Naive thymus-derived CD4-positive, alpha-beta T cell (primary cell): ENCODE measurements at regions not wholly inside any gene's neighbourhood (a gene's known extent, or its start where the extent isn't known, plus 50 kb on each side); places are given as distances from the start of the nearest gene placed in this dataset.

Source experiments
- ATAC-seq: fragments of 150-1000 bp; cut with Tn5 transposase; 2 replicates; pipeline ENCODE4 v1.10.0; 2021; ENCODE audit warnings: mild to moderate bottlenecking, moderate library complexity
- CTCF ChIA-PET: fragments of 350-600 bp; sonication (Branson Sonifier 250); formaldehyde crosslinking; loops from one replicate; lab custom pipeline; 2021; ENCODE audit warnings: antibody characterized with exemption; lab: Charles Lee
- POLR2A ChIA-PET: fragments of 350-600 bp; sonication (Branson Sonifier 250); formaldehyde crosslinking; loops from one replicate; lab custom pipeline; 2021; ENCODE audit warnings: antibody characterized with exemption, inconsistent platforms; lab: Charles Lee
- DNase-seq, 9 donors: peaks; one replicate each; pipeline versions ENCODE4 v3.0.0 to v3.0.0-alpha.2; 2020 to 2022; ENCODE audit warnings: mixed read lengths in 1 of 9
- H3K27ac ChIP-seq: one replicate; pipeline ENCODE4 v1.7.0; 2013; ENCODE audit warnings: mild to moderate bottlenecking, low read depth, low read length, moderate library complexity
- H3K27me3 ChIP-seq, 2 donors: one replicate each; pipeline ENCODE4 v1.7.0; 2013; ENCODE audit warnings: low read length in 2 of 2, mild to moderate bottlenecking in 2 of 2, moderate library complexity in 2 of 2; ENCODE audit not compliant: control insufficient read depth in 2 of 2, insufficient read depth in 2 of 2
- H3K36me3 ChIP-seq, 3 experiments: 1 replicate in 2 of 3; 2 replicates in 1 of 3; pipeline ENCODE4 v1.7.0; 2013; ENCODE audit warnings: low read length in 3 of 3, mild to moderate bottlenecking in 3 of 3, moderate library complexity in 1 of 3; ENCODE audit not compliant: insufficient read depth in 3 of 3, control insufficient read depth in 2 of 3
- H3K4me1 ChIP-seq, 2 donors: one replicate each; pipeline ENCODE4 v1.7.0; 2013; ENCODE audit warnings: low read length in 2 of 2, mild to moderate bottlenecking in 2 of 2, moderate library complexity in 1 of 2; ENCODE audit not compliant: control insufficient read depth in 2 of 2, insufficient read depth in 2 of 2
- H3K4me3 ChIP-seq: 2 replicates; pipeline ENCODE4 v1.7.0; 2013; ENCODE audit warnings: mild to moderate bottlenecking, low read length
- H3K9me3 ChIP-seq, 3 experiments: 1 replicate in 2 of 3; 2 replicates in 1 of 3; pipeline ENCODE4 v1.7.0; 2013; ENCODE audit warnings: low read length in 3 of 3; ENCODE audit not compliant: control insufficient read depth in 2 of 3
- H3K27ac Mint-ChIP-seq, 9 donors: one replicate each; pipeline ENCODE4 v1.8.0; 2020 to 2022; ENCODE audit warnings: mixed read lengths in 9 of 9, mild to moderate bottlenecking in 8 of 9, moderate library complexity in 5 of 9, inconsistent platforms in 2 of 9
- H3K27me3 Mint-ChIP-seq, 5 donors: one replicate each; pipeline ENCODE4 v1.8.0; 2021 to 2022; ENCODE audit warnings: mixed read lengths in 5 of 5, mild to moderate bottlenecking in 1 of 5
- H3K36me3 Mint-ChIP-seq, 5 donors: one replicate each; pipeline ENCODE4 v1.8.0; 2020 to 2022; ENCODE audit warnings: mixed read lengths in 5 of 5, mild to moderate bottlenecking in 3 of 5, inconsistent platforms in 1 of 5
- H3K4me1 Mint-ChIP-seq, 7 donors: one replicate each; pipeline ENCODE4 v1.8.0; 2020 to 2022; ENCODE audit warnings: mixed read lengths in 7 of 7, mild to moderate bottlenecking in 3 of 7, inconsistent platforms in 1 of 7
- H3K4me3 Mint-ChIP-seq, 10 donors: one replicate each; pipeline ENCODE4 v1.8.0; 2020 to 2022; ENCODE audit warnings: mild to moderate bottlenecking in 10 of 10, mixed read lengths in 10 of 10, moderate library complexity in 6 of 10, inconsistent platforms in 2 of 10
- H3K9me3 Mint-ChIP-seq, 11 donors: one replicate each; pipeline ENCODE4 v1.8.0; 2020 to 2022; ENCODE audit warnings: mixed read lengths in 11 of 11, mild to moderate bottlenecking in 4 of 11, inconsistent platforms in 1 of 11, moderate library complexity in 1 of 11
- intact Hi-C, 2 donors: fragments of 100-400 bp; cut with micrococcal nuclease; formaldehyde crosslinking; loops; one replicate each; pipeline ENCODE4 v1.15.1; 2023

- POLR2A ChIA-PET: no interaction called here
- Mint-ChIP-seq H3K27me3 (peaks cover 0 to 15% (median 6%) of the 10 kb centered on the region in 5 donors), H3K4me3 (no peak overlapping the region), H3K9me3 (no peaks in the 10 kb centered on the region), H3K36me3 (no peaks in the 10 kb centered on the region), H3K4me1 (no peaks in the 10 kb centered on the region), H3K27ac (no peak overlapping the region)
- CTCF ChIA-PET: no interaction called here
- Histone ChIP-seq H3K4me1 (no peaks in the 10 kb centered on the region), H3K9me3 (no peaks in the 10 kb centered on the region), H3K4me3 (no peak overlapping the region), H3K27me3 (no peaks in the 10 kb centered on the region), H3K27ac (no peak overlapping the region), H3K36me3 (no peaks in the 10 kb centered on the region)
- ATAC-seq (no peak), DNase-seq (no peak)
- intact Hi-C loops: no loop called here
These were observed 650.7 kb downstream of the FAM181B start for GRCh38 chr11:82082976-82083375.

GRCh38 chr11:82080160-82080559 is 653.5 kb downstream of the FAM181B start:
- Histone ChIP-seq H3K27me3 (no peaks in the 10 kb centered on the region), H3K36me3 (no peaks in the 10 kb centered on the region), H3K27ac (no peak overlapping the region), H3K4me3 (no peak overlapping the region), H3K9me3 (no peaks in the 10 kb centered on the region), H3K4me1 (no peaks in the 10 kb centered on the region)
- ChIA-PET POLR2A (interaction anchor here (0.7 kb wide), 1 partner anchor 536 kb away, joined by 3 read pairs; no protein-coding TSS in a partner anchor), CTCF (no interaction called here)
- intact Hi-C loops: no loop called here
- ATAC-seq (no peak), DNase-seq (no peak)
- no peak overlapping the region for H3K27ac Mint-ChIP-seq
- peaks cover 0 to 1% (median 0%) of the 10 kb centered on the region in 7 donors for H3K4me1 Mint-ChIP-seq
- no peak overlapping the region for H3K4me3 Mint-ChIP-seq
- H3K36me3 Mint-ChIP-seq: no peaks in the 10 kb centered on the region
- H3K9me3 Mint-ChIP-seq: no peaks in the 10 kb centered on the region
- H3K27me3 Mint-ChIP-seq: peaks cover 0 to 14% (median 6%) of the 10 kb centered on the region in 5 donors

GRCh38 chr11:82076126-82076525 is 657.5 kb downstream of the FAM181B start:
- H3K4me3 ChIP-seq: no peak overlapping the region
- H3K27ac ChIP-seq: no peak overlapping the region
- no peak overlapping the region for H3K4me3 Mint-ChIP-seq
- no peak for DNase-seq
- ATAC-seq: no peak
- peaks cover 0 to 5% (median 0%) of the 10 kb centered on the region in 7 donors for H3K4me1 Mint-ChIP-seq
- no peaks in the 10 kb centered on the region for H3K9me3 Mint-ChIP-seq
- no peaks in the 10 kb centered on the region for H3K36me3 Mint-ChIP-seq
- no peaks in the 10 kb centered on the region for H3K9me3 ChIP-seq
- H3K4me1 ChIP-seq: no peaks in the 10 kb centered on the region
- H3K27me3 ChIP-seq: no peaks in the 10 kb centered on the region
- intact Hi-C loops: no loop called here
- ChIA-PET POLR2A (no interaction called here), CTCF (interaction anchor here (0.6 kb wide), 1 partner anchor 430 kb away, joined by 3 read pairs; no protein-coding TSS in a partner anchor)
- H3K36me3 ChIP-seq: no peaks in the 10 kb centered on the region
- no peak overlapping the region for H3K27ac Mint-ChIP-seq
- H3K27me3 Mint-ChIP-seq: peaks cover 0 to 6% (median 0%) of the 10 kb centered on the region in 5 donors

GRCh38 chr11:82059505-82059904 is 674.2 kb downstream of the FAM181B start:
- ATAC-seq (no peak), DNase-seq (no peak)
- Histone ChIP-seq H3K4me3 (no peak overlapping the region), H3K9me3 (no peaks in the 10 kb centered on the region), H3K4me1 (no peaks in the 10 kb centered on the region), H3K36me3 (no peaks in the 10 kb centered on the region), H3K27me3 (no peaks in the 10 kb centered on the region), H3K27ac (no peak overlapping the region)
- Mint-ChIP-seq H3K27ac (no peak overlapping the region), H3K36me3 (no peaks in the 10 kb centered on the region), H3K9me3 (no peaks in the 10 kb centered on the region), H3K4me1 (no peaks in the 10 kb centered on the region), H3K27me3 (peaks cover 0 to 5% (median 0%) of the 10 kb centered on the region in 5 donors), H3K4me3 (no peak overlapping the region)
- ChIA-PET CTCF (interaction anchor here (0.5 kb wide), 1 partner anchor 107 kb away, joined by 4 read pairs; no protein-coding TSS in a partner anchor), POLR2A (no interaction called here)
- intact Hi-C loops: no loop called here

GRCh38 chr11:82056450-82056849 is 677.2 kb downstream of the FAM181B start:
- no peak for ATAC-seq
- Mint-ChIP-seq H3K27ac (no peak overlapping the region), H3K27me3 (peaks cover 0 to 5% (median 0%) of the 10 kb centered on the region in 5 donors), H3K9me3 (no peaks in the 10 kb centered on the region), H3K4me3 (no peak overlapping the region), H3K4me1 (no peaks in the 10 kb centered on the region), H3K36me3 (no peaks in the 10 kb centered on the region)
- no peak for DNase-seq
- ChIA-PET POLR2A (no interaction called here), CTCF (no interaction called here)
- Histone ChIP-seq H3K4me3 (no peak overlapping the region), H3K36me3 (no peaks in the 10 kb centered on the region), H3K4me1 (no peaks in the 10 kb centered on the region), H3K27ac (no peak overlapping the region), H3K27me3 (no peaks in the 10 kb centered on the region), H3K9me3 (no peaks in the 10 kb centered on the region)
- intact Hi-C loops: no loop called here

GRCh38 chr11:82049199-82049598 is 684.5 kb downstream of the FAM181B start:
- Mint-ChIP-seq H3K9me3 (peaks cover 0 to 9% (median 6%) of the 10 kb centered on the region in 11 donors), H3K36me3 (peaks cover 0 to 6% (median 0%) of the 10 kb centered on the region in 5 donors), H3K27me3 (peaks cover 0 to 9% (median 8%) of the 10 kb centered on the region in 5 donors), H3K4me3 (no peak overlapping the region), H3K4me1 (no peaks in the 10 kb centered on the region), H3K27ac (no peak overlapping the region)
- intact Hi-C loops: no loop called here
- ChIA-PET POLR2A (no interaction called here), CTCF (no interaction called here)
- no peak overlapping the region for H3K27ac ChIP-seq
- H3K9me3 ChIP-seq: no peaks in the 10 kb centered on the region
- no peaks in the 10 kb centered on the region for H3K4me1 ChIP-seq
- DNase-seq (no peak), ATAC-seq (no peak)
- no peaks in the 10 kb centered on the region for H3K36me3 ChIP-seq
- no peaks in the 10 kb centered on the region for H3K27me3 ChIP-seq
- H3K4me3 ChIP-seq: no peak overlapping the region

GRCh38 chr11:82047200-82047599 is 686.5 kb downstream of the FAM181B start:
- no peak overlapping the region for H3K27ac ChIP-seq
- H3K9me3 ChIP-seq: no peaks in the 10 kb centered on the region
- no peak overlapping the region for H3K27ac Mint-ChIP-seq
- ATAC-seq (no peak), DNase-seq (no peak)
- no peaks in the 10 kb centered on the region for H3K4me1 ChIP-seq
- no peaks in the 10 kb centered on the region for H3K4me1 Mint-ChIP-seq
- peaks cover 0 to 9% (median 6%) of the 10 kb centered on the region in 5 donors for H3K27me3 Mint-ChIP-seq
- peaks cover 0 to 6% (median 0%) of the 10 kb centered on the region in 5 donors for H3K36me3 Mint-ChIP-seq
- H3K4me3 ChIP-seq: no peak overlapping the region
- intact Hi-C loops: no loop called here
- H3K9me3 Mint-ChIP-seq: peaks cover 0 to 9% (median 6%) of the 10 kb centered on the region in 11 donors
- CTCF ChIA-PET: no interaction called here
- POLR2A ChIA-PET: no interaction called here
- no peaks in the 10 kb centered on the region for H3K27me3 ChIP-seq
- no peak overlapping the region for H3K4me3 Mint-ChIP-seq
- no peaks in the 10 kb centered on the region for H3K36me3 ChIP-seq
